ENCODE measurements at regions not wholly inside any gene's neighbourhood (a gene's known extent, or its start where the extent isn't known, plus 50 kb on each side); places are given as distances from the start of the nearest gene placed in this dataset.
A peak's percentile ranks its signal among the peaks of the same experiment; 100 is the strongest.

DNA sequence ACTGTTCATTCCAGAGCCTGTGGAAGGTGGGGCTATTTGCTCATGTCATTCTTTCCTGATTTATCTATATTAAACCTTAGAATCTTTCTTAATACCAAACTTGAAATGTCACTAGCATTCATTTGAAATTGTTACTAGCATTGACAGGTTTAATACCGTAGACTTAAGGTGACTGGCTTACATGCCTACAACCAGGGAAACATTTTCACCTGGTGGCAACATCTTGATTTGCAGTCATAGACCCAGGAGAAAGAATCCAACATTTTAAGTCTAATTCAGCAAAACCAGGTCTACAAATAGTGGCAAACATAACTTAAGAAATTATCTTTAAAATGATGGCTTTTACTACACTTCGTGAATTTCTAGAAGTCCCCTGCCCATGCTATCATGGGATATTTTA lies 353.7 kb downstream of the HTR7 start:
- no peak for DNase-seq

DNA sequence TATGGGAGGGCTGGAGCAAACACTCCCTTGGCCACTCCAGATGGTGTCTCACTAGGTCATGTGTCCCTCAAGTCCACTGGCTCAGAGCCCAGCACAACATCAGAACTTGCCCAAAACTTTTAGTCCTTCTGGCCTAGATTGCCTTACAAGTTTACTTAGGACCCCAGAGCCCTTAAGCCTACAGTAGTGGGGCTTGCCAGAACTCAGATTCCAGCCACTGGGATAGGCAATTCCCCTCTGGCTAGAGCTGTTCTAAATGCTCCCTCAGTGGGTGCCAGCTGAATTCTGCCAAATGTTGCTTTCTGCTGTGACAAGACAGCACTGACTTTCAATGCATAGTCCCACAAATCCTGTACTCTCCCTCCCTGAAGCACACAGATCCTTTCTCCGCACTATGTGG lies 331.1 kb downstream of the HTR7 start:
- no peak for DNase-seq

DNA sequence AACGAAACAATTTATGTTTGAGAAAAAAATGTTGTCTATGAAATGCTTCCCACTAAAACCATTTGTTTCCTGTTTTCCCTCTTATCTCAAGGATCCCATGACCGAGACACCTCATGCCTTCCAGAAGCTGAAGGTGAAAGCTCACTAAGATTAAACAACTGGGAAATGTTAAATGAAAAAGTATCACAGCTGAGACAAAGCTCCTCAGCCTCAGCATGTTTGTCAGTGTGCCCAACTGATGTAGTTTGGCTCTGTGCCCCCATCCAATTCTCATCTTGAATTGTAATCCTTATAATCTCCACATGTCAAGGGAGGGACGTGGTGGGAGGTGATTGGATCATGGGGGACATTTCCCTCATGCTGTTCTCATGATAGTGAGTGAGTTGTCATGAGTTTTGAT lies 327.3 kb downstream of the HTR7 start:
- no peak for DNase-seq

DNA sequence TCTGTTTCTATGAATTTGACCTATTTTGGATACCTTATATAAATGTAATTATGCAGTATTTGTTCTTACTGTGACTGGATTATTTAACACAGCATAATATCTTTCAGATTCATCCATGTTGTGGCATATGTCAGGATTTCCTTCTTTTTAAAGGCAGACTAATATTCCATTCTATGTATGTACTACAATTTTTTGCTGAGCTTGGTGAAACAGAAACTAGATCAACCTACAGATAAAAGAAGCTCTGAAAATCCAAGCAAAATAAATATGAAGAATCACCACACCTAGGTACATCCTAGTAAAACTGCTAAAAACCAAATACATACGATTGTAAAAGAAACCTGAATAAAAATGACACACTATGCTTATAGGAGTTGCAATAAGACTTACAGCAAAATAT lies 300.5 kb downstream of the HTR7 start:
- no peak for DNase-seq

DNA sequence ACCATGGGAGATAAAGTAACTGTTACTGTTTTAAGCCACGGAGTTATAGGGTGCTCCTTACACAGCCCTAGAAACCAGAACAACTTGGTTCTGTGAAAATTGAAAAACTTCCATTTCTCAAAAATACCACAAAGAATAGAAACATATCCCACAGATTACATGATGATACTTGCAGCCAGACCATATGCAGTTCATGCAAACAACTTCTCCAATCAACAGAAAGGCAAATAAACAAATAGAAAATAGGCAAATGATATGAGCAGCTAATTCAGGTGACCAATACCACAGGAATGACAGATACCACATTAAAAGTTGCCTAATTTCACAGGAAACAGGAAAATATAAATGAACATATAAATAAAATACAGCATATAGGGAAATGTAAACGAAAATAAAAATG lies 297.5 kb downstream of the HTR7 start:
- DNase-seq, result no peak

DNA sequence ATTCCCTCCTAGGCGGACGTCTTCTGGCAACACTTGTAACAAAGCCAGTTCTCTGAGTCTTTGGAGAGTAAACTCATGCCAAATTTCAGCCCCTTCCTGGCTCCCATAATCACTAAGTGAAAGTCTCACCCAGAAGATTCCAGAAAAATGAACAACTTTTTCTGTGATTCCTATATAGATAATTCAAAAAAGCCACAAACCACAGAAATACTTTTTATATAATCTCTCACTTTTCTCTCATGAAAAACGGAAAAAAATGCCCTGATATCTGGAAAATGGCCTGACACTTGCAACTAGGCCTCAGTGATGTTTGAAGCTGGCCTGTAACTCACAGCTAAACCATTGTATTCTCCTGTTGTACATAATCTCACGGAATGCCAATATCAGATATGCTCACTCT lies 296.2 kb downstream of the HTR7 start:
- DNase-seq, result no peak

DNA sequence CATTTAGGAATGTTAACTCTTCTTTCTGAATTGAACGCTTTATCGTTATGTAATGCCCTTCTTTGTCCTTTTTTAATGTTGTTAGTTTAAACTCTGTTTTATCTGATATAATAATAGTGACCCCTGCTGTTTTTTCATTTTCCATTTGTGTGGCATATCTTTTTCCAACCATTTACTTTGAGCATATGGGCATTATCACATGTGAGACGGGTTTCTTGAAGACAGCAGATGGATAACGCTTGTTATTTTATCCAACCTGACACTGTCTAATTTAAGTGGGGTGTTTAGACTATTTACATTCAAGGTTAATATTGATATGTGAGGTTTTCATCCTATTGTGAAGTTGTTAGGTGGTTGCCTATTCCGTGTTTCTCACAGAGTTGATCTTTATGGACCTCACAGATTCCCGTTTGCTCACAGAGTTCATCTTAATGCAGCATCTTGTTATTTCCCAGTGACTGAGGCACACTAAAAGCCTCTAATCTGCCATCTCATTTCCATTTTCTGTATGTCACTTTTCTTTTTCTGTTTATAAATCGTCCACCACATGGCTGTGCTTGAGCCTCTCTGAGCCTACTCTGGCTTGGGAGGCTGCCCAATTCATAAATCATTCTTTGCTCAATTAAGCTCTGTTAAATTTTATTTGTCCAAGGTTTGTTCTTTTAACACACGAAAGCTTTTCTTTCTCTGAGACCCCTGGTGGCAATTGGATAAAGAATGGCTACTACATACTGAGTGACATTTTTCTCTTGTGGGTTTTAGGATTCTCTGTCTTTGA lies 286.2 kb downstream of the HTR7 start:
- DNase-seq, result peak; percentile 48 to 75

DNA sequence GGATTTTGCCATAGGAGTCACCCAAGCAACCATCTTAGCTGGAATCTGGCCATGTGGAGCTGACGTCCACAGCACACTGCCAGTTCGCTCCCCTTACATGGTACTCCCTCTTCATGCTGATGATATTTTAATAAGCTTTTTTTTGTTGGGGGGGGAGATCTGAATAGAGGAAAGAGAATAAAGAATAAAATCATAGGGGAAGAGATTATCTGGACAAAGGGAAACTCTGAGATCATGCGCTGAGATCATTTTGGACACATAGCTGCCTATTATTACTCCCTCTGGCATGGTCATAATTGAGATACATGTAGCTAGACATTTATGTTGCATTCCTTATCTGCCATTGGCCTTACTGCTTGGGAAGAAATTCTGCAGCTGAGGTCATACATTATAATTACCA lies 282.7 kb downstream of the HTR7 start:
- DNase-seq, result no peak

DNA sequence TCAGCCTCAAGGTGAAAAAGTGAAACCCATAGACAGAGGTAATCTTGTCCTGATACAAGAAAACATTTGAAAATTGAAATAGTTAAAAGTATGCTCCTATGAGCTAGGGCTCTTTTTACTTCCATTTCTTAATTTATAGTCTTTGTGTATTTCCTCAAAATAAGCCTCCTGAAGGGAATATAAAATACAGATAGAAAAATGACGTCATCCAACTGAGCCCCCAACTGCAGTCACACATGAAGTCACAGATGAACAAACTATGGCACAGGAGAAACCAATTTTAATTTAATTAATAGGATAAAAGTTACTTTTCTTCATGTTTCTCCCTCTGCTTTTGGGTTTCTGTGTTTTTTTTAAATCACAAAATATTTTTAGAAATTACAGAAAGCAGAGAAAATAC lies 280.3 kb downstream of the HTR7 start:
- no peak for DNase-seq

DNA sequence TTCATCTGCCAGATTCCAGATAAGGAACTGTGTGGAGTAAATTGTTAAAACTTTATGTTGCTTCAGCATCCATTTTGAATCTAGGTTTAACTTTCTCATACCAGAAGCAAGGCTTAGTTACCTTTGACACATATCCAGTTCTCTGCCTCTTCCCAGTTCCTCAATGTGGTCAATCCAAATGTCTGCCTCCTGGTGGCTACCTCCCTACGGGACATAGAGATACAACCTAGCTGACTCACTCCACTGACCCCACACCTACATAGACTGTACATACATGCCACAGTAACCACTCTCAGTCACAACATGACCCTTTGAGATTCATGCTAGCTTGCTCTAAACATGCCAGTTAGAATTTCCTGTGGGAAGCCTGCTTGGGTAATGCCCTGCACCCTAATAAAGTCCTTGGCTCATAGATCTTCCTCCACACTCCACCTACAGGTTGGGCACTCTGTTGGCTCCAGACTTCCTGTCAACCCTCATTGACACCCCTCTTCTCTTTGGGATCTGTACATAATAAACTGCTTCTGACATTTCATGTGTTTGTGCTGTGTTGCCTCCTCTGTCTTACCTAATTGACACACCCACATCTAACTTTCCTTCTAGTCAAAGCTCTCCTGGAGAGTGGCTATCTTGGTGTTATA lies 278.1 kb downstream of the HTR7 start:
- no peak for DNase-seq

DNA sequence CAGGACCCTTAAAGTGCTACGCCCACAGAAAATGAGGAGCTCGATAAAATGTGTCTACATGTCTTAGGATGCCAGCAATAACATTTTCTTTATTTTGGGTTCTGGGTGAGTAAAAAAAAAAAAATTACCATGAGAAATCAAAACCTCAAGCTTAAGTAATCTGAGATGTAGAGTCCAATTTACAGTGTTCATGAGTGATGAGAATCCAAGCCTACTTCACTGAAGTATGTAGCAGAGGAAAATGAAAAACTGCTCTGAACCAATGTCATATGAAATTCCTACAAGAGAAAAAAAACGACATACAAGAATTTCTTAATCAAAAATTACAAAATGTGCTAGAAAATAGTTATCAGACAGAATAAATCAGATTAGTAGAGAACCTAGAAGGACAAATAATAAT lies 274.4 kb downstream of the HTR7 start:
- DNase-seq, result no peak

DNA sequence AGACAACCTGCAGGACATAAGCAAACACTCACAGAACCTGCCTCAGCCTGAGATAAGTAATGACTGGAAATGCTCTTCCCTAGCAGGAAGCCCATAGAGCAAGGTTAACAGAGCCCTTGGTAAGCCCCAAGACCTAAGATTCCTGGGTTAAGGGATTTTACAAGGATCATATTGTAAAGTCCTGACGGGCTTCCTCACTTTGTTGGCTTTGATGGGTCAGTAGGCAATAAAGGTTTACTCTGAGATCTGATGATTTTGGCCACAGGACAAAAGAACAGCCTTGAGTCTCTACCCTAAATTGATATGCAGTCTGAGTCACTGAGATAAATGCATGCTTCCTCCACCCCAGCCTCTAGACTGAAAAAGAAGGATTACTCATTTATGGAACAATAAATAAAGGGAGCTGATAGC lies 270.8 kb downstream of the HTR7 start:
- DNase-seq, result no peak

DNA sequence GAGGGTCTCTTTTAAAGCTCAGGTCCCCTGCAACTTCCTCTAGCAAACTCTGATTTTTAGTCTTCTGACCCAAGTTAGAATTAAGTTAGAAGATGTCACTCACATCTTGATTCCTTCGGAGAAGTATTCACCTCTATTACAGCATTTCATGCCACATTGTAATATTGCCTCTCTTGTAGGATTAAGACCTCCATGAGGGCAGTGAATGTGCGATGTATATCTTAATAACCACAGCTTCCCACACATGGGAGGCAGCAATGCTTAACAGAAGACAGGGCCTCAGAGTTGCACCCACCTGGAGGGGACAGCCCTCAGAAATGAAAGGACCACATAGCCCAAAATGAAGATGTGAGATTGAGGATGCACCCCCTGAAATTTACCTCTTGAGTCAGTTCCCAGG lies 270.3 kb downstream of the HTR7 start:
- DNase-seq, result no peak

DNA sequence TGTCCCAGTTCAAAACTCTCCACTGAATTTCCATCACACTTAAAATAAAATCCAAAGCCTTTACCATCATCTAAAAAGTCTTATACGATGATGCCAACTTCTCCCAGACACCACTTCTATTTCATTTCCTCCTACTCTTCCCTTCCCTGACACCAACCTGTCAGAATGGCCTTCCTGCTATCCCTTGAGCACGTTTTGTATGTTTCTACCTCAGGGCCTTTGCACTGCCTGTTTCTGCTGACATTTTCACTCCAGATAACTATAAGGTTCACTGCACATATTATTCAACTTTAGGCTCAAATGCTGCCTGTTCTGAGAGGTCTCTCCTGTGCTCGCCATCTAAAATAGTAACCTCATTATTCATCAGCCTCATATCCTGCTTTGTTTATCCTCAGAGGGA lies 269.6 kb downstream of the HTR7 start:
- DNase-seq, result no peak

DNA sequence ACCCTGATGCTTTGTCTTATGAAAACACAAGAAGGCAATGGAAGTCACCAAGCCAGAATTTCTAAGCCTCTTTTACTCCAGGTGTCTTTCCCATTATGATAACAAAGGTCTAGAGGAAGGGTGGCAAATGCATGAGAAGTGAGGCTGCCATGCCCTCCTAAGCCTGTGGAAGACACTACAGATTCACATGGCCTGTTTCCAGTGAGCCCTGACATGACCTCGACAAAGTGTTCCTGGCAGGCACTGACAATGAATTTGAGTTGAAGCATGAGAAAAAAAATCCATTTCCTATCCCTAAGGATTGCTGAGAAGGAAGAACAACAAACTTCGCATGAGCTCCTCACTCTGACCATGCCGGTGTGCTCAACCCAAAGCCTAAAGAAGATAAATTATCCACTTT lies 268.0 kb downstream of the HTR7 start:
- DNase-seq, result no peak

DNA sequence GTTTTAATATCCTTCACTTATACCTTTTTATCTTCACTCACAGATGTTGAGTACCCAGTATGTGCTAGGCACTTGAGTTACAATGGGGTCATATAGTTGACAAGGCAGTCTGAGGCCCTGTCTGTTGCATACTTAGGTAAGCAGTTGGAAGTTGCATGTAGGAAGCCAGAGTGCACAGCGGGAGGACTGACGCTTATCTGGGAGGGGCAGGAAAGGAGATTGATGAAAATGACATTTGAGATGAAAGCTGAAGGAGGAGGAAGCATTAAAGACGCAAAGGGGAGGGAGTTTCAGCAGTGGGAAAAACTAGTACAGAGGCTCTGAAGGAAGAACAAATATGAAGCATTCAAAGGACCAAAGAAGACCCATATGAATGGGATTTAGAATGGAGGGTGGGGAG lies 266.2 kb downstream of the HTR7 start:
- no peak for DNase-seq

DNA sequence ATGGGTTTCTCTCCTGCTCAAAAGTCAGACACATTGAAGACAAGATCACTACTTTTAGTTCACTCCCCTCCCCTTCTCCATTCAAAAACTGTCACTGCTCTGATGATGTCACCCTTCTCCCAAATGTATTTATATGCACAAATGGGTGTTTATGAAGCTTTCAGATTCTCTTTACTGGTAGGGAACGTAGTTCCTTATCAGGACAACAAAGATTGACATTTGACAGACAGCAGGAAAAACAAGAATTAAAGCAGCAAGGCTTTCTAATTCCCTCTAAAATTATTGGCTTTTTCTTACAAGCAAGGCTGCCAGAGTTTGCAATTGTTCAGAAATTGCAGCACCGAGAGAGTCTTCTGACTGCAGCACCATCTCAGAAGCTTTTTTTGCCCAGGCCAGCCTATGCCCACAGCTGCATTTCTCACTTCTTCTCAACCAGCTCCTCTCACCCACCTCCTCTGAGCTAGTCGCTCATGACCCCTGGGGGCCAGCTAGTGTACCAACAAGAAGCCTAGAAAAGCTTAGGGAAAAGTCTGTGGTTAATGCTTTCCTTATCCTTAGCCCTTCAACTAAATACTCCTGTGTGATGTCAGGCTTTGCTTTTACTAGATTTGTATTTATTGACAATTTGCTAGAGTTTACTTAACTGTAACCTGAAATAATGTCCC lies 265.1 kb downstream of the HTR7 start:
- peak; percentile 8 to 42 for DNase-seq

DNA sequence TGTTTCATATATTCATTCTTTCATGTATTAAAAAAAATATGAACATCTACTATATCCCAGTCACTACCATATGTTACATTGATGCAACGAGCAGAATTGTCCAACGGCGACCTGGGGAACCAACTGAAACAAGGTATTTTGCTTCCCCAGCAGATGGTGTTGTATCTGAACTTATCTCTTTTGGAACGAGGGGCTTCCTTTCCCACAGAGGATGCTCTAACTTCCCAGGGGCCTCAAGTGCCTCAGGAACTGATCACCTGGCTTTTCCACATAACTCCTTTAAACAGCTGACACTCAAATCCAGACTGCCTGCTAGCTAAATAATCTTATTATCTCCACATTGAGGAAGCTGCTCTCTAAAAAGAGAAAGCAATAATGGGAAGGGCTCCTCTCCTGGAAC lies 259.3 kb downstream of the HTR7 start:
- DNase-seq, result no peak

DNA sequence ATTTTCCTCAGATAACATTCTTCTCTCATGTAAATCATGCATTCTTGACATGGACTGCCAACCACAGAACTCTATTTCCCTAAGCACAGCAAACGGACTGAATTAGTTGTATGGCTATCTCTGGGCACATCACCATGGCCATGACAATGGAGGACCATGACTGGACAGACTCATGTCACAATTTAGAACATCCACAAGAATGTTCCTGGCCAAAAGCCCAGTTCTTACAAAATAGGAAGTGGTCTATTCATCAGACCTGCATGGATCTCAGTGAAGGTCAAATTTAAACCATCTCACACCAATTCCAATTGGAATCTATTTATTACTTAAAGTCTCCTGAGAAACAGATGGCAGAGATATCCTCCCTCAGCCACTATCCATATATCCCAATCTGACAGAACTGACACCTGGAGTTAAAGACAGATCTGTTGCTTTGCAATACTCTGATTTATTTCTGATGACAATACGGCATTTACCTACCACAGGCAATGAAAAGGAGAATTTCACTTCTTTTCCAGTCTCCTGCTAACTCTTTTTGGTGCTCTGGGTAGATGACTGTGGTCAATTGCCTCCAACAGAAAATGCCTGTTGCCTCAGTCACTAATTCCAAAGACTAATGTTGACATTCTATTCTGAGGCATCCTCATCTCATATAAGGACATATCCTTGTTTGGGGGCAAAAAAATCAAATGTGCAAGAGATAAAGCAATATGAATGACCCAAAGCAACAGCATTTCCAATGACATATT lies 254.8 kb downstream of the HTR7 start:
- DNase-seq, result no peak

DNA sequence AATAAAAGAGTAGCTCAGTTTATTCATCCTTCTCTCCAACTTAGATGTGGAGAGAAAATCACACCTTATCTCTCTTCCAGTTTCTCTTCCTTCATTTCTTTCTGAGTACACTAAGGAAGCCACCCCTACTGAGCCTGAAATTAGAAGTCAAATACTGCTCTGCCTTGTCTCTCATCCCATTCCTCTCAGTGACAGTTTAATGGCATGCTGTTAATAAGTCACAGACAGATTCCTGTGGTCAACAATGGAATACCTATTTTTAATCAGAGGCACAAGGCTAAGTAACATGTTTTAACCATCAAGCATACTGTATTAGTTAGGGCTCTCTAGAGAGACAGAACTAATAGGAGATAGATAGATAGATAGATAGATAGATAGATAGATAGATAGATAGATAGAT lies 253.2 kb downstream of the HTR7 start:
- DNase-seq, result no peak

DNA sequence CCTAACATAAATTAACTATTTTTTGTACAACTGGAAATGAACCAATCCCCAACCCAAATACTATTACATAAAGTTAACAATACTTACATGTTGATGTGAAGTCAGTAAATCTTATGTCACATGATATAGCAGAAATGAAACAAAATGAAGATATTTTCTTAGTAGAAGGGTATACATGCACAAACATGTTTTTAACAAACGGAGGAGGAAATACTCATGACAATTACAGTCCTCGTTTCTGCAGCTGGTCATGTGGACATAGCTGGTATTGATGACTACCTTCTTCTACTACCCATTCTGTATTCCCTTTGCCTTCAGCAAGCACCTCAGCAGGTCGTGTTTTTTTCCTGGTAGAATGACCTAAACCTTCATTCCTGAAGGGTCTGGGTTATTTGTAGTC lies 252.3 kb downstream of the HTR7 start:
- no peak for DNase-seq

DNA sequence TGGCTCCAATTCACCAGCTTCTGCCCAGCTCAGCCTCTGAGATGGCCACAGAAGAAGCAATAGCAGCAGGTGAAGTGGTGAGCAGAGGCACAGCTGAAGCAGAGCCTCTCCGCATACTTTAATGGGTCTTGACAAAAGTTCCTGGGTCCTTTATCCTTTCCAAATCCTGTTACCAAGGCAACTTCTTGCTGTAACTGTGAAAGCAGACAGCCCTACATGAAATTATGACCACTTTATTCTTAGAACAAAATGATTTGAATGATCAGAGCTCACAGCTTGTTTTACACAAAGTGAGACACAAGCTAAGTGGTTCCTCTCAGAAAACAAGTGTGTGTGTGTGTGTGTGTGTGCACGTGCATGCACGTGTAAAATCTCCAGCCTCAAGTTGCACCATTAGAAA lies 245.6 kb downstream of the HTR7 start:
- no peak for DNase-seq

DNA sequence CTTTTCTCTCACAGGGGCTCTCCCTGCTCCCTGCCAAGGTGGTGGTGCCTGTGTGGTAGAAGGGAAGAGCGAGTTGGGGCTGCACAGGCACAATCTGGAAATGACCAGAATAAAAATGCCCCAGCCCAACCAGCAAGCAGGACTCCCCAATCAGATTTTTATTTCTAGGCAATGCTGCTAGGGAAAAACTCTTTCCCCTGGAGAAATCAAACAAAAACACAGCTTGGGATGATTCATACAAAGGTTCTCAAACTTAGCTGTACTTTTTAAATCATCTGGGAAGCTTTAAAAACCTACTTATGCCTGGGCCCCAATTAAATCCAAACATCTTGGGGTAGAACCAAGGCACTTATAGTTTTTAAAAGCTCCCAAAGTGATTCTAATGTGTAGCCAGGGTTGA lies 243.2 kb downstream of the HTR7 start:
- no peak for DNase-seq

DNA sequence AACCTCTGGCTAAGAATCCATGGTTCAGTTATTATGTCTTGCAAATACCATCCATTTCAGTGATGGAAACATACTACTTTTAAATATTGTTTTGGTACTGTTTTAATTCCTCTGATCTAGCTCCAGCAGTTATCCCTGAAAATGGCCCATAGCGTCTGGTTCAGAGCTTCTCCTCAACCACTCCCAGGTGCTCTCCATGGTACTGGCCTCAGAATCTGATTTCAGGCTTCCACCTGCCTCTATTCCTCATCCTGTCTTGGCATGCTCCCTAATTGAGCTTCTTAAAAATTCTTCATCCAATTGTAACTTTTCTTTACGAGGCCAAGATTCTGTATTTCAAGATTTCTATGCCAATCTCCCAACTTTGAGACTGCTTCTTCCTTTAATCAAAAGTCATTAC lies 236.3 kb downstream of the HTR7 start:
- DNase-seq, result no peak
